HepG2 (cell line): ENCODE measurements at regions not wholly inside any gene's neighbourhood (a gene's known extent, or its start where the extent isn't known, plus 50 kb on each side); places are given as distances from the start of the nearest gene placed in this dataset.

Experiments used
- ATAC-seq: fragments of 200-7000 bp; cut with Tn5 transposase; 3 replicates; pipeline ENCODE4 v1.9.1; 2020; ENCODE audit warnings: mild to moderate bottlenecking, moderate library complexity
- BruUV-seq: library from RNA; stranded (reverse); fragments of 400-500 nt; replicated peaks from 2 replicates; lab custom pipeline; 2021; lab: Mats Ljungman, UMichigan
- CTCF ChIA-PET: fragments of 300-600 bp; formaldehyde crosslinking; extraction: SDS; loops from one replicate; lab custom pipeline; 2021; ENCODE audit warnings: low total read pairs, inconsistent platforms, low intra/inter-chr PET ratio; lab: Yijun Ruan, JAX
- POLR2A ChIA-PET: fragments of 350-600 bp; sonication (Branson Sonifier 250); formaldehyde crosslinking; loops from one replicate; lab custom pipeline; 2020; ENCODE audit warnings: antibody characterized with exemption, inconsistent platforms; lab: Yijun Ruan, JAX
- DNase-seq: peaks from one replicate; pipeline ENCODE4 v3.0.0-alpha.2; 2015; ENCODE audit warnings: low spot score
- FAIRE-seq: peaks from 3 replicates; lab custom pipeline; 2011; peaks lifted over from hg19 to GRCh38; lab: Jason Lieb, UNC
- H2AFZ ChIP-seq: one replicate; pipeline ENCODE4 v1.6.1; 2011; ENCODE audit warnings: low read length, inconsistent platforms
- H3K27ac ChIP-seq: fragments of 300-600 bp; 3 replicates; pipeline ENCODE4 v1.8.0; 2011; ENCODE audit warnings: mixed run types, mild to moderate bottlenecking, mixed read lengths, low read length, inconsistent platforms; ENCODE audit not compliant: insufficient read depth; ENCODE audit errors: extremely low read length
- H3K27me3 ChIP-seq, 2 experiments: fragments of 200-600 bp in 1 of 2; 2 replicates in 1 of 2; 3 replicates in 1 of 2; pipeline versions ENCODE4 v1.6.0 to v1.8.0; 2011; ENCODE audit warnings: low read length in 2 of 2, mild to moderate bottlenecking in 2 of 2, moderate library complexity in 2 of 2, inconsistent platforms in 1 of 2; ENCODE audit not compliant: insufficient read depth in 2 of 2, control insufficient read depth in 1 of 2
- H3K36me3 ChIP-seq, 2 experiments: fragments of 200-600 bp in 1 of 2; replicated peaks in 1 of 2; 2 replicates in 1 of 2; 3 replicates in 1 of 2; pipeline versions ENCODE4 v1.5.1 to v1.8.0; 2011; ENCODE audit warnings: low read length in 2 of 2, inconsistent platforms in 1 of 2; ENCODE audit not compliant: insufficient read depth in 2 of 2, control insufficient read depth in 1 of 2
- H3K4me1 ChIP-seq: 2 replicates; pipeline ENCODE4 v1.5.1; 2012; ENCODE audit warnings: low read length, inconsistent platforms; ENCODE audit not compliant: insufficient read depth
- H3K4me2 ChIP-seq: 2 replicates; pipeline ENCODE4 v1.6.0; 2011; ENCODE audit warnings: low read depth, low read length, inconsistent platforms
- H3K4me3 ChIP-seq, 3 experiments: fragments of 200-600 bp in 1 of 3; sonication (generic), shearing (Covaris generic) in 1 of 3; replicated peaks in 1 of 3; 2 replicates each; pipeline ENCODE4 v1.5.1; 2011 to 2016; ENCODE audit warnings: low read length in 3 of 3, inconsistent platforms in 2 of 3, low read depth in 2 of 3, mild to moderate bottlenecking in 2 of 3, control low read depth in 1 of 3, mixed read lengths in 1 of 3; ENCODE audit not compliant: insufficient read depth in 1 of 3
- H3K79me2 ChIP-seq: one replicate; pipeline ENCODE4 v1.6.1; 2011; ENCODE audit warnings: low read length, inconsistent platforms; ENCODE audit not compliant: insufficient read depth
- H3K9ac ChIP-seq: 2 replicates; pipeline ENCODE4 v1.6.0; 2011; ENCODE audit warnings: mild to moderate bottlenecking, low read depth, low read length, inconsistent platforms; ENCODE audit not compliant: insufficient read depth
- H3K9me3 ChIP-seq: 2 replicates; pipeline ENCODE4 v1.5.1; 2012; ENCODE audit warnings: mild to moderate bottlenecking, low read length
- H4K20me1 ChIP-seq: 2 replicates; pipeline ENCODE4 v1.6.0; 2011; ENCODE audit warnings: inconsistent platforms, mild to moderate bottlenecking, low read length, moderate library complexity; ENCODE audit not compliant: insufficient read depth
- CERS6 ChIP-seq: sonication (generic); formaldehyde crosslinking; IDR thresholded peaks from 2 replicates; pipeline ENCODE4 v1.5.0; 2020; ENCODE audit warnings: missing genetic modification reagents
- CREB3 ChIP-seq: sonication (generic); formaldehyde crosslinking; IDR thresholded peaks from 2 replicates; pipeline ENCODE4 v1.5.0; 2020; ENCODE audit warnings: missing genetic modification reagents
- DNMT1 ChIP-seq: sonication (generic); formaldehyde crosslinking; IDR thresholded peaks from 2 replicates; pipeline ENCODE4 v1.5.1; 2020; ENCODE audit warnings: mild to moderate bottlenecking, missing genetic modification reagents
- FOXC1 ChIP-seq: sonication (generic); formaldehyde crosslinking; IDR thresholded peaks from 2 replicates; pipeline ENCODE4 v1.8.0; 2022; ENCODE audit warnings: mild to moderate bottlenecking, missing genetic modification reagents, borderline replicate concordance
- HNRNPLL ChIP-seq: fragments of 200-400 bp; formaldehyde crosslinking; IDR thresholded peaks from 2 replicates; pipeline ENCODE4 v1.6.1; 2017; ENCODE audit warnings: mild to moderate bottlenecking, low read depth, low read length; ENCODE audit not compliant: poor library complexity, severe bottlenecking
- LBX2 ChIP-seq: sonication (generic); formaldehyde crosslinking; IDR thresholded peaks from 2 replicates; pipeline ENCODE4 v1.5.0; 2020; ENCODE audit warnings: missing genetic modification reagents, mild to moderate bottlenecking, borderline replicate concordance
- MXD1 ChIP-seq: sonication (generic); formaldehyde crosslinking; IDR thresholded peaks from 2 replicates; pipeline ENCODE4 v1.4.0; 2020; ENCODE audit warnings: mild to moderate bottlenecking, missing genetic modification reagents
- SMYD3 ChIP-seq: sonication (generic); formaldehyde crosslinking; IDR thresholded peaks from 2 replicates; pipeline ENCODE4 v1.8.1; 2023; ENCODE audit warnings: mild to moderate bottlenecking, missing genetic modification reagents
- SNAPC5 ChIP-seq: sonication (generic); formaldehyde crosslinking; IDR thresholded peaks from 2 replicates; pipeline ENCODE4 v1.8.1; 2023; ENCODE audit warnings: mild to moderate bottlenecking, missing genetic modification reagents, borderline replicate concordance
- SRSF4 ChIP-seq: fragments of 200-400 bp; formaldehyde crosslinking; IDR thresholded peaks from one replicate; pipeline ENCODE4 v1.6.1; 2018; ENCODE audit warnings: mild to moderate bottlenecking, low read depth, low read length, moderate library complexity; ENCODE audit not compliant: poor library complexity, severe bottlenecking
- TFAP4 ChIP-seq: sonication (generic); IDR thresholded peaks from 2 replicates; pipeline ENCODE4 v1.6.1; 2016; ENCODE audit warnings: low read depth, borderline replicate concordance
- ZNF292 ChIP-seq: sonication (generic); formaldehyde crosslinking; IDR thresholded peaks from 2 replicates; pipeline ENCODE4 v1.8.1; 2022; ENCODE audit warnings: mild to moderate bottlenecking, low read depth, missing genetic modification reagents, borderline replicate concordance
- ZNF703 ChIP-seq: sonication (generic); formaldehyde crosslinking; IDR thresholded peaks from 2 replicates; pipeline ENCODE4 v1.5.1; 2020; ENCODE audit warnings: missing genetic modification reagents, mild to moderate bottlenecking, moderate library complexity, borderline replicate concordance
- ZNF770 ChIP-seq: sonication (generic); formaldehyde crosslinking; IDR thresholded peaks from 2 replicates; pipeline ENCODE4 v1.5.0; 2020; ENCODE audit warnings: mild to moderate bottlenecking, missing genetic modification reagents
- WGBS: methylation state at CpG from one replicate; pipeline ENCODE4 v1.1.6; 2017; ENCODE audit warnings: low lambda C conversion rate; 5-methylcytosine and 5-hydroxymethylcytosine counted together
- in situ Hi-C: cut with HindIII; loops from 2 replicates; pipeline ENCODE4 v1.10.0; 2017; ENCODE audit warnings: low pct_unique_long_range_greater_than_20kb; ENCODE audit not compliant: extremely low pct_ligation_motif_present
- intact Hi-C: fragments of 100-400 bp; cut with micrococcal nuclease; formaldehyde crosslinking; loops from one replicate; pipeline ENCODE4 v1.10.0; 2022; ENCODE audit not compliant: unreplicated experiment

GRCh38 chr4:42315231-42315630 lies 82.1 kb upstream of the SHISA3 start:
- ATAC-seq (no peak), DNase-seq (no peak), FAIRE-seq (no peak)
- no peak overlapping the region for H3K4me2 ChIP-seq
- peaks cover 0 to 7% of the 10 kb centered on the region in 2 experiments; a peak in 1 of 5 replicates for H3K27me3 ChIP-seq
- H3K9me3 ChIP-seq: no peaks in the 10 kb centered on the region
- no peak overlapping the region for H3K27ac ChIP-seq
- H3K4me1 ChIP-seq: no peaks in the 10 kb centered on the region
- no peak overlapping the region for H3K4me3 ChIP-seq
- no peak overlapping the region for H2AFZ ChIP-seq
- ChIA-PET CTCF (no interaction called here), POLR2A (no interaction called here)
- no peaks in the 10 kb centered on the region for H3K79me2 ChIP-seq
- WGBS: 35% methylated on average over 8 of the region's 28 CpGs
- H3K9ac ChIP-seq: no peak overlapping the region
- no peaks in the 10 kb centered on the region for H3K36me3 ChIP-seq
- H4K20me1 ChIP-seq: no peaks in the 10 kb centered on the region
- BruUV-seq: no TSS peak
- in situ Hi-C loops: no loop called here
- intact Hi-C loops: no loop called here
- TF ChIP-seq SMYD3 (CRISPR knock-in tag): no peak
- no peak for TF ChIP-seq TFAP4
- no peak for TF ChIP-seq SRSF4
- TF ChIP-seq ZNF770 (CRISPR knock-in tag): no peak
- TF ChIP-seq LBX2 (CRISPR knock-in tag): no peak
- TF ChIP-seq MXD1 (CRISPR knock-in tag): no peak
- TF ChIP-seq ZNF703: no peak
- TF ChIP-seq ZNF292 (CRISPR knock-in tag): no peak
- no peak for TF ChIP-seq HNRNPLL
- no peak for TF ChIP-seq SNAPC5 (CRISPR knock-in tag)
- no peak for TF ChIP-seq FOXC1 (CRISPR knock-in tag)
- no peak for TF ChIP-seq CERS6 (CRISPR knock-in tag)
- no peak for TF ChIP-seq CREB3 (CRISPR knock-in tag)
- no peak for TF ChIP-seq DNMT1 (CRISPR knock-in tag)
